Mesenchymal stem cell (in vitro differentiated cells and primary cell): ENCODE measurements at regions not wholly inside any gene's neighbourhood (a gene's known extent, or its start where the extent isn't known, plus 50 kb on each side); places are given as distances from the start of the nearest gene placed in this dataset.
A peak's percentile ranks its signal among the peaks of the same experiment; 100 is the strongest.

Experiments used
- DNase-seq: peaks from one replicate; pipeline ENCODE4 v3.0.0-alpha.2; 2013
- H2AFZ ChIP-seq: one replicate; pipeline ENCODE4 v1.6.1; 2013; ENCODE audit warnings: low read depth, mild to moderate bottlenecking, control low read depth, inconsistent platforms, low read length, moderate library complexity
- H2AK5ac ChIP-seq: 2 replicates; pipeline ENCODE4 v1.6.1; 2013; ENCODE audit warnings: low read length, moderate library complexity, mild to moderate bottlenecking, inconsistent platforms; ENCODE audit not compliant: severe bottlenecking
- H2BK120ac ChIP-seq: one replicate; pipeline ENCODE4 v1.6.1; 2013; ENCODE audit warnings: low read depth, mild to moderate bottlenecking, inconsistent platforms, low read length, moderate library complexity
- H2BK12ac ChIP-seq, 2 experiments: one replicate each; pipeline ENCODE4 v1.6.1; 2013; ENCODE audit warnings: inconsistent platforms in 2 of 2, low read length in 2 of 2, mild to moderate bottlenecking in 2 of 2, moderate library complexity in 2 of 2, control low read depth in 1 of 2
- H2BK15ac ChIP-seq: one replicate; pipeline ENCODE4 v1.6.1; 2013; ENCODE audit warnings: mild to moderate bottlenecking, low read depth, inconsistent platforms; ENCODE audit not compliant: poor library complexity, severe bottlenecking
- H2BK5ac ChIP-seq: 2 replicates; pipeline ENCODE4 v1.6.1; 2013; ENCODE audit warnings: low read depth, mild to moderate bottlenecking, low read length, control low read depth, inconsistent platforms; ENCODE audit not compliant: poor library complexity, severe bottlenecking
- H3K14ac ChIP-seq, 2 experiments: one replicate each; pipeline ENCODE4 v1.6.1; 2013; ENCODE audit warnings: inconsistent platforms in 2 of 2, low read length in 2 of 2, control low read depth in 1 of 2, mild to moderate bottlenecking in 1 of 2, moderate library complexity in 1 of 2
- H3K18ac ChIP-seq, 2 experiments: one replicate each; pipeline ENCODE4 v1.6.1; 2013; ENCODE audit warnings: inconsistent platforms in 2 of 2, low read length in 2 of 2, control low read depth in 1 of 2, low read depth in 1 of 2, mild to moderate bottlenecking in 1 of 2
- H3K23ac ChIP-seq, 2 experiments: one replicate each; pipeline ENCODE4 v1.6.1; 2013; ENCODE audit warnings: inconsistent platforms in 2 of 2, low read length in 2 of 2, mild to moderate bottlenecking in 2 of 2, moderate library complexity in 2 of 2, control low read depth in 1 of 2
- H3K27ac ChIP-seq: 2 replicates; pipeline ENCODE4 v1.5.1; 2013; ENCODE audit warnings: mild to moderate bottlenecking, moderate library complexity, low read length, control low read depth, inconsistent platforms; ENCODE audit not compliant: poor library complexity, severe bottlenecking
- H3K27me3 ChIP-seq, 2 experiments: 2 replicates each; pipeline versions ENCODE4 v1.6.1 to v1.7.0; 2013; ENCODE audit warnings: low read length in 2 of 2, mild to moderate bottlenecking in 2 of 2, moderate library complexity in 2 of 2, control low read depth in 1 of 2, inconsistent platforms in 1 of 2; ENCODE audit not compliant: control insufficient read depth in 1 of 2, insufficient read depth in 1 of 2
- H3K36me3 ChIP-seq, 2 experiments: 2 replicates each; pipeline versions ENCODE4 v1.6.1 to v1.7.0; 2013; ENCODE audit warnings: low read length in 2 of 2, control low read depth in 1 of 2, inconsistent platforms in 1 of 2, low read depth in 1 of 2, mild to moderate bottlenecking in 1 of 2; ENCODE audit not compliant: insufficient read depth in 2 of 2, control insufficient read depth in 1 of 2
- H3K4ac ChIP-seq, 2 experiments: one replicate each; pipeline ENCODE4 v1.6.1; 2013; ENCODE audit warnings: inconsistent platforms in 2 of 2, low read length in 2 of 2, mild to moderate bottlenecking in 2 of 2, moderate library complexity in 2 of 2, control low read depth in 1 of 2, low read depth in 1 of 2
- H3K4me1 ChIP-seq: 2 replicates; pipeline ENCODE4 v1.6.1; 2013; ENCODE audit warnings: low read depth, low read length, control low read depth; ENCODE audit not compliant: control insufficient read depth, insufficient read depth
- H3K4me2 ChIP-seq: 2 replicates; pipeline ENCODE4 v1.6.1; 2013; ENCODE audit warnings: low read length, mild to moderate bottlenecking, inconsistent platforms; ENCODE audit not compliant: poor library complexity, severe bottlenecking
- H3K4me3 ChIP-seq, 2 experiments: 2 replicates each; pipeline versions ENCODE4 v1.5.1 to v1.7.0; 2013; ENCODE audit warnings: low read length in 2 of 2, mild to moderate bottlenecking in 2 of 2, control low read depth in 1 of 2, low read depth in 1 of 2; ENCODE audit not compliant: insufficient read depth in 1 of 2
- H3K79me1 ChIP-seq: replicated peaks from 2 replicates; pipeline ENCODE4 v1.6.1; 2013; ENCODE audit warnings: mild to moderate bottlenecking, control low read depth, low read length, inconsistent platforms; ENCODE audit not compliant: poor library complexity, severe bottlenecking
- H3K9ac ChIP-seq: 2 replicates; pipeline ENCODE4 v1.7.0; 2013; ENCODE audit warnings: mild to moderate bottlenecking, low read length, moderate library complexity
- H3K9me3 ChIP-seq: 2 replicates; pipeline ENCODE4 v1.7.0; 2013; ENCODE audit warnings: mild to moderate bottlenecking, low read length; ENCODE audit not compliant: control insufficient read depth
- H4K8ac ChIP-seq: one replicate; pipeline ENCODE4 v1.6.1; 2013; ENCODE audit warnings: inconsistent platforms, mild to moderate bottlenecking, low read length, moderate library complexity
- H4K91ac ChIP-seq: one replicate; pipeline ENCODE4 v1.6.1; 2013; ENCODE audit warnings: mild to moderate bottlenecking, low read length, inconsistent platforms
- WGBS: methylation state at CpG from one replicate; pipeline ENCODE4 v1.1.7; 2013; ENCODE audit warnings: mixed read lengths; 5-methylcytosine and 5-hydroxymethylcytosine counted together

- no peak overlapping the region for H3K23ac ChIP-seq
- H4K91ac ChIP-seq, result no peak overlapping the region
- no CpG with 5 or more reads among the region's 1 CpG for WGBS
- no peak overlapping the region for H4K8ac ChIP-seq
- H3K4me3 ChIP-seq, result no peak overlapping the region
- no peak overlapping the region for H3K18ac ChIP-seq
- no peak overlapping the region for H3K4me2 ChIP-seq
- H3K14ac ChIP-seq, result no peak overlapping the region
- H3K4ac ChIP-seq, result no peak overlapping the region
- H3K27me3 ChIP-seq, result no peaks in the 10 kb centered on the region
- no peak overlapping the region for H2BK120ac ChIP-seq
- no peak overlapping the region for H2AK5ac ChIP-seq
- no peak overlapping the region for H2AFZ ChIP-seq
- no peaks in the 10 kb centered on the region for H3K36me3 ChIP-seq
- H2BK15ac ChIP-seq, result no peak overlapping the region
- H3K4me1 ChIP-seq, result peaks cover 2% of the 10 kb centered on the region
- no peaks in the 10 kb centered on the region for H3K79me1 ChIP-seq
- H3K9ac ChIP-seq, result no peak overlapping the region
- no peak overlapping the region for H2BK12ac ChIP-seq
- no peak overlapping the region for H3K27ac ChIP-seq
- H3K9me3 ChIP-seq, result peaks cover 32% of the 10 kb centered on the region
- no peak overlapping the region for H2BK5ac ChIP-seq
- DNase-seq, result peak; percentile 19
Measured at GRCh38 chr11:103648670-103649400, 387.6 kb upstream of the DDI1 start.

- Histone ChIP-seq H2BK120ac (no peak overlapping the region), H2AFZ (no peak overlapping the region), H3K4me1 (peaks cover 2% of the 10 kb centered on the region), H3K9ac (no peak overlapping the region), H4K91ac (no peak overlapping the region), H3K9me3 (peaks cover 33% of the 10 kb centered on the region), H3K79me1 (no peaks in the 10 kb centered on the region), H3K27ac (no peak overlapping the region), H4K8ac (no peak overlapping the region), H3K18ac (no peak overlapping the region), H2AK5ac (no peak overlapping the region), H2BK5ac (no peak overlapping the region), H2BK12ac (no peak overlapping the region), H3K14ac (no peak overlapping the region), H3K4ac (no peak overlapping the region), H2BK15ac (no peak overlapping the region), H3K27me3 (no peaks in the 10 kb centered on the region), H3K36me3 (no peaks in the 10 kb centered on the region), H3K23ac (no peak overlapping the region), H3K4me3 (no peak overlapping the region), H3K4me2 (no peak overlapping the region)
- WGBS, result 100% methylated on average over 1 of the region's 3 CpGs
- no peak for DNase-seq
Measured at GRCh38 chr11:103649401-103649895, 387.0 kb upstream of the DDI1 start.

GRCh38 chr11:103650330-103650729, 386.1 kb upstream of the DDI1 start:
- Histone ChIP-seq H3K14ac (no peak overlapping the region), H3K18ac (no peak overlapping the region), H2BK120ac (no peak overlapping the region), H3K9ac (no peak overlapping the region), H3K27ac (no peak overlapping the region), H4K91ac (no peak overlapping the region), H3K36me3 (no peaks in the 10 kb centered on the region), H2AK5ac (no peak overlapping the region), H3K23ac (no peak overlapping the region), H3K79me1 (no peaks in the 10 kb centered on the region), H2AFZ (no peak overlapping the region), H3K27me3 (no peaks in the 10 kb centered on the region), H3K4me3 (no peak overlapping the region), H3K4me1 (peaks cover 2% of the 10 kb centered on the region), H4K8ac (no peak overlapping the region), H2BK15ac (no peak overlapping the region), H2BK5ac (no peak overlapping the region), H2BK12ac (no peak overlapping the region), H3K4ac (no peak overlapping the region), H3K9me3 (peaks cover 33% of the 10 kb centered on the region), H3K4me2 (no peak overlapping the region)
- 100% methylated on average over 1 of the region's 1 CpG for WGBS
- DNase-seq, result no peak

GRCh38 chr11:103651341-103651998, 385.0 kb upstream of the DDI1 start:
- H3K79me1 ChIP-seq, result no peaks in the 10 kb centered on the region
- no peak overlapping the region for H3K27ac ChIP-seq
- no peak overlapping the region for H2BK120ac ChIP-seq
- no peak overlapping the region for H2AK5ac ChIP-seq
- no peak overlapping the region for H2BK15ac ChIP-seq
- no peak overlapping the region for H4K91ac ChIP-seq
- no peak overlapping the region for H2AFZ ChIP-seq
- peak overlapping the region in 1 of 2 experiments; percentile 73 for H2BK12ac ChIP-seq
- no peak overlapping the region for H3K9ac ChIP-seq
- peaks cover 33% of the 10 kb centered on the region for H3K9me3 ChIP-seq
- WGBS, result 100% methylated on average over 1 of the region's 5 CpGs
- H3K4me2 ChIP-seq, result no peak overlapping the region
- no peak overlapping the region for H3K14ac ChIP-seq
- DNase-seq, result no peak
- no peaks in the 10 kb centered on the region for H3K36me3 ChIP-seq
- no peak overlapping the region for H4K8ac ChIP-seq
- H3K4me3 ChIP-seq, result no peak overlapping the region
- H3K18ac ChIP-seq, result no peak overlapping the region
- H2BK5ac ChIP-seq, result no peak overlapping the region
- no peak overlapping the region for H3K4ac ChIP-seq
- H3K27me3 ChIP-seq, result no peaks in the 10 kb centered on the region
- H3K4me1 ChIP-seq, result peaks cover 2% of the 10 kb centered on the region
- H3K23ac ChIP-seq, result no peak overlapping the region
